ENCODE measurements at regions not wholly inside any gene's neighbourhood (a gene's known extent, or its start where the extent isn't known, plus 50 kb on each side); places are given as distances from the start of the nearest gene placed in this dataset.

DNA sequence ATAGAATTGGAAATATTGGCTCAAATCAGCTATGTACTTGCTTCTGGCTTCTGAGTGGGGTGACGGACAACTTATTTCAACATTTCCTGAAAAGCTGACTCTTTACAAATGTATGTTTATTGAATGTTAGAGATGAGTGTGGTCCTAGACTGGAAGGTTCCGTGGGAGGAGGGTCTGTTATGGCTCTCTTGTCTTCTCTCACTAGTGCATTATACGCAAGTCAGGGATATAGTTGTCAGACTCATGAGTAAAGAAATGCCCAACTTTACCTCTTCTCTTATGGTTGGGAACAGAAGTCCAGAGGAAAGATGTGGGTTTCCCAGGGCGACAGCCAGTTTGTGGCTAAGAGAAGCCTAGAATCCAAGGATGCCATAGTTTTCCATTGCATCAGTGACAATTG lies 839.3 kb upstream of the WWC1 start:
- intact Hi-C loops (cut with DNase I): no loop called here
- no peak for DNase-seq (ENCODE audit: low spot score)
- no peak for ATAC-seq

DNA sequence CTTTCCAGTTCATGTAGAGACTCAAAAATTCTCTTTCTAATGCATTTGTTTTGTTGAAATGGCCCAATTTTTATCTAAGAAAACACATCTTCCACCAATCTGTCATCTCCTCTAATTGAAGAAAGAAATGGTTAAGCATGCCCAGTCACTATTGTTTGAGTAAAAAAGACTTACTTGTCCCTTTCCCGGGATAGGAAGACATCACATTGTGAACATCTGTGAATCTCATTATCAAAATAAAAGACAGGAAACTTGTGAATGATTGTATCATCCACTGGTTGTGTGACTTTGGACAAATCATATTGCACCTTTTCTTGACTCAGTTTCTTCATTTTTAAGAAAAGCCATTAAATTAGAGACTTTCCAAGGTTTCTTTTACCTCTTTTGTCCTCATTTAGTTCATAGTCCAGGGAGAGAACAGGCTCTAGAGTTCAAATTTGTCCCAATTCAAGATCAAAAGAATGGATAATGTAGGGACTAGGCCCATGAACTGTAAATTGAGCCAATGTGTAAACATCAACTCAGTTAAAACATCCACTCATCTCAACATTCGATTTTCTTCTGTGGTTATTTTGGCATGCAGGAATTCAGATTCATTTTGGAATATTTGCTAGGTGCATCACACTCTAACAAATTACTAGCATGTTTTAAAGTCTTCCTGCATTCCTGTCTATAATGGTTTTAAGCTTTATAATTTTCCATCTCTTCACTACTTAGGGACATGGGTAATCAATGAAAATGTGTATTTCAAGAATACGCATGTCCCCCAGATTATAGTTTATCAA lies 838.0 kb upstream of the WWC1 start:
- DNase-seq (ENCODE audit: low spot score) (no peak), ATAC-seq (no peak)
- intact Hi-C loops (cut with DNase I): no loop called here

DNA sequence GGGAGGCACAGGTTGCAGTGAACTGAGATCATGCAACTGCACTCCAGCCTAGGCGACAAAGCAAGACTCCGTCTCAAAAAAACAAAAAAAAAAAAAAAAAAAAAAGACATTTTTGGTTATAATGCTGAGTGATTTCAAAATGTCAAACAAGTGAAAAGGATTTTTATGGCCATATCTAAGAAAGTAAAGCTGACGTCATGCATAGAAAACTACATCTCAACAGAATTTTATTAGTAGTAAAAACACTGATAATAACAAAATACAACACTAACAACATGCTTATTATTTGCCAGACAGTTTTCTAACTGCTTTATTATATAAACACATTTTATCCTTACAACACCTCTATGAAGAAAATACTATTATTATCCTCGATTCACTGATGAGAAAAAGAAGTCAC lies 833.0 kb upstream of the WWC1 start:
- DNase-seq (ENCODE audit: low spot score): no peak
- intact Hi-C loops (cut with DNase I): no loop called here
- ATAC-seq: no peak

DNA sequence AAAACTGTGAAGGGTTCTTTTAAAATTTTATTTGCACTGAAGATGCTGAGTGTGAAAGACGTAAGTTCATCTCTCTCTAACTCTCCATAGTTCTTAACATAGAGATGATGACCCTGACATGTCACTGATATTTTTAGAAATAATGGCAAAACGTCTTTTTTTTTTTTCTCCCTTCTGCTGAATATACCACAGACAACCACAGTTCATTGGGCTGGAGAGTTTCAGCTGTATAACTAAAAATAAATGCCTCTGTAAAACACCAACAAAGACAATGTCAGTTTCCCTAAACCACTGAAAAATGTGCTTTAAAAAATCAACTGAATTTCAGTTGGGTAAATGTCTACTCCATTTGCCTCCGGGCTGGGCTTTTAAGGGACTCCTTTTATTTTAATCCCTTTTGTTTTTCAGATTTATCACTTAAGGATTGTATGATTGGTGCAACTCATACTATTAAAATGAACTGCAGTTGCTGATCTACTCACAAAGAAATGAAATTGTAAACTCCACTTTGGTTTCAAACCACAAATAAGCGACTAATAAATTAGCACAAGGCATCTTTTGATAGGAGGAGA lies 830.9 kb upstream of the WWC1 start:
- ATAC-seq (no peak), DNase-seq (ENCODE audit: low spot score) (no peak)
- intact Hi-C loops (cut with DNase I): no loop called here

DNA sequence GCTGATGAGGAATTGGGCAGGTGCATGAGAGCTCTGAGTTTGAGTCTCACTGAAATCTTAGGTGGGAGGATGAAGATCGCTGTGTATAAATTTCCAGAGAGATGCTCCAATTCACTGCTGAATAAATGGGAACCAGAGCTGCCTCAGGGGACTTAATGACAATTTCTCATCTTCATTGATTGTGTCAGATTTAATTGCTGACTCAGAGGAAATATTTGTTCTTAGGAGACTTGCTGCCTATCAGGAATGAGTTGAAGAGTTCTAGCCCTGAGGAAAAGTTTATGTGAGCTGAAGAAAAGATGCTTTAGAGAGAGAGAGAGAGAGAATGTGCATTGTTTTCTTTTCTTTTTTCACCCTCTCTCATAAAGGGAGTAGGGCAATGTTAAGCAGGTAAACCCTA lies 827.5 kb upstream of the WWC1 start:
- DNase-seq (ENCODE audit: low spot score) (no peak), ATAC-seq (no peak)
- intact Hi-C loops (cut with DNase I): no loop called here

DNA sequence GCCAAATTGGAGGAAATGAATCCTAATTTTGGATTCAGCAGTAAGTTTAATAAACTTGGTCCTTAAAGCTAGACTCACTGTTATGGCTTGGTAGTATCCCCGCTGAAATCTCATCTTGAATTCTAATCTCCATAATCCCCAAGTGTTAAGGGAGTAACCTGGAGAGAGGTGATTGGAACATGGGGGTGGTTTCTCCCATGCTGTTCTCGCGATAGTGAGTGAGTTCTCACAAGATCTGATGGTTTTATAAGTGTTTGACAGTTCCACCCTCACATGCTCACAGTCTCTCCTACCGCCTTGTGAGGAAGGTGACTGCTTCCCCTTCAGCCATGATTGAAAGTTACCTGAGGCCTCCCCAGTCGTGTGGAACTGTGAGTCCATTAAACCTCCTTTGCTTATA lies 824.5 kb upstream of the WWC1 start:
- no peak for ATAC-seq
- intact Hi-C loops (cut with DNase I): no loop called here

DNA sequence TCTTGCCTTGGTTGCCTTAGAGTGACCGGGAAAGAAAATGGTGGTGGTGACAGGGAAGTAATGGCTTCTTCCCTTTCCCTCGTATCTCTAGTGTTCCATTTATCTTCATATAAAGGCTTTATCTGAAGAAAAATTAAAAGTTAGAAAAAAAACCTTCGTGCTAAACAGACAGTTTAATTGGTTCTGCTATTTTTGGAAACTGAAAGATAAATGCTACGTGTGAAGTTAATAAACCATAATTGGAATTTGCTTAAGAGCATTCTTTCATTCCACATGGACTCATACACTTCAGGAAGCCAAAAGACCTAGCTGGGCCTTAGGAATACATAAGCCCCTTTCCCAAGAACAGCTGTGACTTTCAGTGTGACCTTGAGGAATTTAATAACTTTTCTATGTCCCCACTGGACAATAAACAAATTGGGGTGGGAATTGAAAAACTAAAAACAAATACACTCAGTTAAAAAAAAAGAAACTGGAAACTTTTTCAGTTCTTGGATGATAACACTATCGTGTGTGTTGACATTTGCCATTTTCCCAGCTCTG lies 818.8 kb upstream of the WWC1 start:
- intact Hi-C loops (cut with DNase I): no loop called here
- DNase-seq (ENCODE audit: low spot score) (no peak), ATAC-seq (peak; percentile 65)

More for the DNA sequence above, 824.5 kb upstream of the WWC1 start:
- no peak for DNase-seq (ENCODE audit: low spot score)

DNA sequence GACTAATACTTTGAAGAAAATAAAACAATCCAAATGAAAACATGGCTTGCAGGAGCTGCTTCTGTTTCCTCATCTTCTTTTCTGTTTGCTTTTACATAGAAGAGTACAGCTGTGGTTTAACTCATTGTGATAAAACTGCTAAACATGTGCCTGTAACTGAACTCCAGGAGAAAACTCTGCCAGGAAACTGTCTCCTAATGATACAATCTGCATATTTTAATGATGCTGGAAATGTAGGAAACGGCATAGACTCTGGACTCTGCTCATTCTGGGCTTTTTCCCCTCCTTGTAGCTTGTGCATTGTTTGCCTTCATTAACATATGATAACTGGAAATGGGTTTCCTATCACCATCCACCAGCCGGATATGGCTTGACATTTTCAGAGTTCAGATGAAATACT lies 813.3 kb upstream of the WWC1 start:
- DNase-seq (ENCODE audit: low spot score) (no peak), ATAC-seq (no peak)
- intact Hi-C loops (cut with DNase I): no loop called here

DNA sequence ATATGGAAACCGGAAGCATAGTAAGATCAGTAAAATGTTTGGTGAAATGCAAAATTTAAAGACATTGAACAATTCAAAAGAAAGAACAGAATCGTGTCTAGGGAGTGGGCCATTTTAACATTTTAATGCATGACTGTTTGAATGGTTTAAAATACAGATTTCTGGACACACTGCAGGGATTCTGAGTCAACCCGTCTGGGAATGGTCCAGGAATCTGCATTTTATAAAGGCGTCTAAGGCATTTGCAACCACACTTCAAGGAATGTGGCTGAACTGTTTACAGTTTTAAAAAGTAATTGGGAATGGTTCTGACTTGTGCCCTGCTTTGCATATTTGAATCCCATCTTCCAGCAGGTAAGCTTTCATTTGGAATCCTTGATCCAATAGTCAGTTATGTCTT lies 811.7 kb upstream of the WWC1 start:
- no peak for ATAC-seq
- DNase-seq (ENCODE audit: low spot score): no peak
- intact Hi-C loops (cut with DNase I): no loop called here

DNA sequence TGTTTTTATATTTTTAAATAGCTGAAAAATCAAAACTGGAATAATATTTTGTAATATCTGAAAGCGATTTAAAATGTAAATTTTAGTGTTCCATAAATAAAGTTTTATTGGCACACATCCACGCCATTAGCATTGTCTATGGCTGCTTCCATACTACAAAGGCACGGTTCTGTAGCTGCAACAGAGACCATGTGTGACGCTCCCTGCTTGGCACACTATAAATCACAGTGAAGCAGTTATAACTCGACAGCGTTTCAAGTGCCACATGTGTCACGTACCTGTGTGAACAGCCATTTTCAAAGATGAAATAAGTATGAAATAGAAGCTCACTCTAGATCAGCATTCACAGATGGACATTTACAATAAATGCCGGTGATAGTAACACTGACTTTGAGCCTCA lies 810.1 kb upstream of the WWC1 start:
- intact Hi-C loops (cut with DNase I): no loop called here
- no peak for ATAC-seq
- no peak for DNase-seq (ENCODE audit: low spot score)

DNA sequence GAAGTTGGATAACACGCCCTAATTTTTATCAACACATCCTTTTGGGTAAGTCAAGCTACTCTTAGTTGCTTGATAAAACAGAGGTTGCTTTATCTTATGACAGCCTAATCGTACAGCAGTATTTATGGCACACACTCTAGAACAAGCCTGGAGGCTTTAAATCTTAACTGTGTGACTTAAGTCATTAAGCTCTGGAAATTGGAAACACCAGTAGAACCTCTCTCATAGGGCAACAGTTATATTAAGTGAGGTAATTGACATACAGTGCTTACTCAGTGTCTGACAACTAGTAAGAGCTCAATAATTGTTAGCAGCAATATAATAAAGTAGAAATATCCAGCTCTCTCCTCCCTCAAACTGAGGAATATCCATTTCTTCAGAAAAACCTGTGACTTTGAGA lies 808.9 kb upstream of the WWC1 start:
- intact Hi-C loops (cut with DNase I): no loop called here
- no peak for DNase-seq (ENCODE audit: low spot score)
- no peak for ATAC-seq

DNA sequence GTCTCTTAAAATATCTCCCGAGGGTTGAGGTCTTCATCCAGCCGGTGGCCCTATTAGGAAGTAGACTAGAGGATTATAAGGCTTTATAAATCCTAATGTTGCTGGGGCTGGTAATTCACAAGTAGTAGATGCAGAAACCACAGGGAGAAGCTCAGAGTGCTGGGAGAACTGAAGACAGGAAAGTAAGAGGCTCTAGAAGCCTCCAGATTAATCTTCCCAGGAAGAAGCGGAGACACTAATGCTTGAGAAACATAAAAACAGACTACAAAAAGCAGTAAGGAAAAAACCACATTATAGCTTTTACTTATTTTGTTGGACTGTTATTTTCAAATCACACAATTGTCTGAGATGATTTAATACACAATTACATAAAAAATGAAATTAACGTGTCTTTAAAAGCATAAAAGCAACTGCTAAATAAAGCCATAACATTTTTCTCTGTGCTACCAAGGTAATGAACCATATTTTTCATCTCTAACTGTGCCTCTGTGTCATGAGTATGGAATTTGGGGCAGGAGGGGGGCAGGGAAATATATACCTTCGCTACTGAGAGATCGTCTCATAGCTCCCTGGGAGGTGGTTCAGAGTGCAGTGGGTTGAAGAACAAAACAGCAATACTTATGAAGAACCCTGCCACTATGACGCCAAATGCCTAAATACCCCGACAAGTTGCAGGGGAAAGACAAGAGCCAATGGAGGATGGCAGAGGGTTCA lies 806.2 kb upstream of the WWC1 start:
- intact Hi-C loops (cut with DNase I): no loop called here
- ATAC-seq (no peak), DNase-seq (ENCODE audit: low spot score) (no peak)

DNA sequence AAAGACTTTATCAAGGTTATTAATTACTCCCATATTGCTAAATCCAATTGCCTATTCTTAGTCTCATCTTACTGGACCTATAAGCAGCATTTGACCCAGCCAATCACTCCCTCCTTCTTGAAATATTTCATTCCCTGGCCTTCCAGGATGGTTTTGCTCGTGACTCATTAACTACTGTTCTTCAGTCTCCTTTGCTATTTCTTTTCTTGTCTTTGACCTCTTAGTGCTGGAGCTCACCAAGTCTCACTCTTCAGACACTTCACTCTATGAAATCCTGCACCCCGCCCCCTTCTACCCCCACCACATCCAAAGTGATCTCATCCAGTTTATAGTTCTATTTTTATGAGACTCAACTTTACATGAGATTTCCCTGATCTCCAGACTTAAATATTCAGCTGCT lies 803.1 kb upstream of the WWC1 start:
- intact Hi-C loops (cut with DNase I): no loop called here
- ATAC-seq (no peak), DNase-seq (ENCODE audit: low spot score) (no peak)

DNA sequence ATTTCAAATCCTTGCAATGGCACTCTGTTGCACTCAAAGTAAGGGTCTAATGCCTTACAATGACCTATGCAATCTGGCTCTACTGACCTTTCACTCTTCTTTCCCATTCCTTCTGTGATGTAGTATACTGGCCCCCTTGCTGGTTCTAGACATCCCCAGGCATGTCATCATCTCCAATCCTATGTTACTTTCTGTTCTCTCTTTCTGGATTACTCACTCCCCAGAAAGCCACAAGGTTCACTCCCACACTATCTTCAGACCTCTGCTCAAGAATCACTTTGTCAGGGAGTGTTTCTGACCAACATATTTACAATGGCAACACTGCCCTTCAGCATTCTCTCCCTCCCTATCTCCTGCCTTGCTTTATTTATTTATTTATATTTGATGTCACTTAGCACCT lies 802.2 kb upstream of the WWC1 start:
- no peak for DNase-seq (ENCODE audit: low spot score)
- ATAC-seq: no peak
- intact Hi-C loops (cut with DNase I): no loop called here

DNA sequence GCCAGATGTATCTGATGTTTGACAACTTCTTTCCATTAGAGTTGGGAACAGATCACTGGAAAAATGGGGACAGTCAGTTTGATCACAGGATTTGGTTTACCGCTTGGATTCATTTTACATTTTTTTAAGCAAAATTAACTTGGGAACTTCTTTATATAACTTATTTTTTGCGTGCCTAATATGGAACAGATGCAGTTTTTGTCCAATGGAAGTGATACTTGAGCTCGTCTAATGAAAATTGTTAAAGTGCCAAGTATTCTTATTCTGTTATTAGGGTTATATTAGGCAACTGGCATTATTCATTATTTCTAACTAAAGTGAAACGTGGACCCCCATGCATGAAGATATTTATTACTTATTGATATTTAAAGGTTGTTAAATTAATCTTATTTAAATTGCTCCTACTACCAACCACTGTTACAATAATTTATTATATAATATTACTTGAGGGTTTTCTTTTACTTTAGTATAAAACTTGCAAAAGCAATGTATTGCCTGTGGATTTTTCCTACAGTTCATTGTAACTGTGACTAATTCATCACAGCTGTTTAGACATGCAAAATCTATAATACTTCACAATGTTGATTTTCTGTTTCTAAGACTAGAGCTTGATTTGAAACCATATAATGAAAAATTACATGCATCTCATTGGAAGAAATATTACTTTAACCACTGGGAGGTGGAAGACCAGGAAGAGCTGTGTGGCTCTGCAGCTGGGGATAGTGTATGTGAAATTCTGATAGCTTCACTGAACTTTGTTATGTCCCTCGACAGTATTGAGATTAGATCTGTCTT lies 787.3 kb upstream of the WWC1 start:
- DNase-seq (ENCODE audit: low spot score): no peak
- intact Hi-C loops (cut with DNase I): no loop called here
- no peak for ATAC-seq

DNA sequence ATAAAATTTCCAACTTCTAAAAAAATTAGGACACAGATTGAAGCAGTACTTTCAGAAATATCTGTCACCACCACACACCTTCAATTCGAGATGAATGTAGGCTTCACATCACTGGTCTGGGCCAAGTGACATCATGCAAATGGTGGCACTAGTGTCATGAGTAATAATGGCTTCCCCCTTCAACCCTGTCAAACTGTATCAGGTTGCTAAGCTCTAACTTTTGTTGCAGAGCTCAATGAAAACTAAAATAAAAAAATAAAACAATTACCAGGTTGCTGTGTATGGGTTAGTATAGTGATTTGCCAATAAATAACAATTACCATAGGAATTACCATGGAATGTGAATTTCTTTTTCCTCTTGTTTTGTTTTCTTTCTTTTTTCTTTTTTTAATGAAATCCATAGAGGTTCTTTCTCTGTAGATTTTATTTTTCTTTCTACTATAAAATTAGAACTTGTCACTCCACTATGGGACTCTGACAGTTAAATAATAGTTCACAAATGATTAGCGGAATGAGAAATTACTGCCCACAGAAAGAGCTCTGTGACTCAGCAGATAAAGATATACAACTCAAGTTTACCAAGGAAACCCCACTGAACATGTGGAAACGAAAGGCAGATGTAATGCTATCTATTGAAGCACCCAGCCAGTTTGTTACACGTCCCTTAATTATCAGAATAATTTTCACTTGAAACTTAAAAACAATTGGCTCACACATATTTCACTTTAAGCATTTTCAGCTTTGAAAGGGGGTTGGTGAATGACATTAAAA lies 783.8 kb upstream of the WWC1 start:
- intact Hi-C loops (cut with DNase I): no loop called here
- DNase-seq (ENCODE audit: low spot score) (no peak), ATAC-seq (no peak)

DNA sequence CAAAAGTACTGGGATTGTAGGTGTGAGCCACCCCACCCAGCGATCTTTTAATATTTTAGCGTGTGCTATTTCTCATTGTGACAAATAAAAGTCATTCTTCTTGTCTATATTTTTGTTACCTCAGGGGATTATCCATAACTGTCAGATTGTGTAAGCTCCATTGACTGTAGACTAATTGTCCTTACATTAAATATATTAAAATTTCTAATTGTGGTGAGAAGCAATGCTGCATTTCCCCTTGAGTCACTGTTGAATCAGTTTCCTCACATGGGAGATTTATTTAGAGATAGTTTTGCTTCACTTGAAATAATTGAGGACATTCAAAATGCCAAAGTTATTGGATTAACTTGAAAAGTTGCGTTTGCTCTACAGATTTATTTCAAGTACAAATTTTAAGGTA lies 782.4 kb upstream of the WWC1 start:
- ATAC-seq (no peak), DNase-seq (ENCODE audit: low spot score) (no peak)
- intact Hi-C loops (cut with DNase I): no loop called here

DNA sequence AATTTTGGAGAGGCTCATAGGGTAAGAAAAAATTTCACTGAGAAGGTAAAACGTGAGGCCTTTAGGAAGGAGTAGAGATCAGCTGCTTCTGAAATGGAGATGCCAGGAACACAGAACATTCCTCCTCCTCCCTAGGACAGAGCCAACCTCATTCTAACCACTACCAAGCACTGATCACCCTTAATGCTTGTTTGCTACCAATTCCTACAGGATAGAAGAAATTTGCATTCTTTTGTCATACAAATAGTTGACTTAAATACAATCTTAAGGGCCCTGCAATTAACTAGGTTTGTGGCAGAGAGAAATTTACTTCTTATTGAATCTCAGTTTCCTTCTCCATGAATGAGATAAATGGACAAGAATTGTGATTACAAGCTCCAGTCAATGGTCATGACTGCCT lies 780.2 kb upstream of the WWC1 start:
- DNase-seq (ENCODE audit: low spot score) (no peak), ATAC-seq (no peak)
- intact Hi-C loops (cut with DNase I): no loop called here

DNA sequence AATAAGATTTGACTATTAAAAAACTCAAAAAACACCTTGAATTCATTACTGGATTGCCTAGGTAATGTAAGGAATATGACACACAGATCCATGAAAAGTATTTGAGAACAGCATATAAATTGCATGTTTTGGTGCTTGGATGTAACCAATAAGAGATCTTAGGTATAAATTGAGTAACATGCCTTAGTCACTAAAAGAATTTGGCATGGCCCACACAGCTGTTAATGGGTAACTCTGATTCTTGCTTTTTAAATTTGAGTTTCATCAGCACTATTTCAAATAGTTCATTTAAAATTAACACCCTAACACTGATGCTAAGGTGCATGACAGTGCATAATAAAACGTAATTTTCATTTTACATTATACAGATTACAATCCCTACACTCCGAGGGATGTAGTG lies 779.3 kb upstream of the WWC1 start:
- ATAC-seq (no peak), DNase-seq (ENCODE audit: low spot score) (no peak)
- intact Hi-C loops (cut with DNase I): no loop called here

Measured in sciatic nerve (tissue), 2 donors.